ENCODE measurements at regions not wholly inside any gene's neighbourhood (a gene's known extent, or its start where the extent isn't known, plus 50 kb on each side); places are given as distances from the start of the nearest gene placed in this dataset.

- Histone ChIP-seq H3K4me3 (replicated peaks in 1 of 3; ENCODE audit: insufficient read depth in 1 of 3, low read depth in 2 of 3, low read length in 3 of 3) (no peak overlapping the region), H2AFZ (ENCODE audit: low read length) (no peak overlapping the region), H3K4me2 (ENCODE audit: low read depth, low read length) (no peak overlapping the region), H4K20me1 (ENCODE audit: insufficient read depth, low read length) (no peaks in the 10 kb centered on the region), H3K9me3 (ENCODE audit: low read length) (no peaks in the 10 kb centered on the region), H3K27me3 (ENCODE audit: control insufficient read depth in 1 of 2, insufficient read depth in 2 of 2, low read length in 2 of 2) (no peaks in the 10 kb centered on the region), H3K36me3 (replicated peaks in 1 of 2; ENCODE audit: control insufficient read depth in 1 of 2, insufficient read depth in 2 of 2, low read length in 2 of 2) (no peaks in the 10 kb centered on the region), H3K27ac (ENCODE audit: extremely low read length, insufficient read depth, low read length) (no peak overlapping the region), H3K79me2 (ENCODE audit: insufficient read depth, low read length) (no peaks in the 10 kb centered on the region), H3K4me1 (ENCODE audit: insufficient read depth, low read length) (no peaks in the 10 kb centered on the region), H3K9ac (ENCODE audit: insufficient read depth, low read depth, low read length) (no peak overlapping the region)
- DNase-seq (ENCODE audit: low spot score) = no peak
- no TSS peak for BruUV-seq (replicated peaks)
- CTCF ChIA-PET (ENCODE audit: low intra/inter-chr PET ratio, low total read pairs) = no interaction called here
- ATAC-seq = no peak
- FAIRE-seq = no peak
- in situ Hi-C loops (cut with HindIII; ENCODE audit: extremely low pct_ligation_motif_present, low pct_unique_long_range_greater_than_20kb) = loop anchor here (10.0 kb wide), 2 partner anchors 238 to 348 kb away; no protein-coding TSS in a partner anchor
- WGBS (ENCODE audit: low lambda C conversion rate) = 7% methylated on average over 2 of the region's 2 CpGs
- POLR2A ChIA-PET = no interaction called here
- intact Hi-C loops (cut with micrococcal nuclease; ENCODE audit: unreplicated experiment) = no loop called here
- TF ChIP-seq MTF2 (CRISPR knock-in tag; IDR thresholded peaks at IDR 0.05; ENCODE audit: borderline replicate concordance) (no peak), RERE (CRISPR knock-in tag; IDR thresholded peaks at IDR 0.05; ENCODE audit: low read depth) (no peak), AGO2 (optimal IDR thresholded peaks at IDR 0.05; ENCODE audit: low read depth, low read length) (no peak), ZNF276 (CRISPR knock-in tag; IDR thresholded peaks at IDR 0.05; ENCODE audit: low read depth) (no peak), ZNF496 (CRISPR knock-in tag; IDR thresholded peaks at IDR 0.05; ENCODE audit: insufficient replicate concordance) (no peak), GPN1 (CRISPR knock-in tag; IDR thresholded peaks at IDR 0.05; ENCODE audit: borderline replicate concordance) (no peak), FOXP4 (CRISPR knock-in tag; IDR thresholded peaks at IDR 0.05) (no peak), MTA3 (CRISPR knock-in tag; IDR thresholded peaks at IDR 0.05) (no peak), SAFB2 (CRISPR knock-in tag; IDR thresholded peaks at IDR 0.05; ENCODE audit: borderline replicate concordance, low read depth) (no peak), EEA1 (CRISPR knock-in tag; IDR thresholded peaks at IDR 0.05; ENCODE audit: borderline replicate concordance) (no peak), KLF15 (CRISPR knock-in tag; IDR thresholded peaks at IDR 0.05; ENCODE audit: borderline replicate concordance) (no peak), ZNF629 (CRISPR knock-in tag; conservative IDR thresholded peaks at IDR 0.05) (no peak), ZNF547 (CRISPR knock-in tag; IDR thresholded peaks at IDR 0.05) (no peak), ELF3 (CRISPR knock-in tag; IDR thresholded peaks at IDR 0.05) (no peak)
These were observed 292.1 kb downstream of the CGGBP1 start for GRCh38 chr3:87766721-87767120.

Measured in HepG2 (cell line).